ENCODE measurements at regions not wholly inside any gene's neighbourhood (a gene's known extent, or its start where the extent isn't known, plus 50 kb on each side); places are given as distances from the start of the nearest gene placed in this dataset.
"Not testable (repeated sequence)": the region's sequence is repeated elsewhere in the genome, so short reads cannot be mapped to it uniquely, and the experiment has no call there.

GRCh38 chr6:141202626-141203025 lies 930.1 kb upstream of the GJE1 start:
- DNase-seq, result no peak

GRCh38 chr6:141199074-141199473 lies 933.7 kb upstream of the GJE1 start:
- no peak for DNase-seq

GRCh38 chr6:141195251-141195832 lies 937.4 kb upstream of the GJE1 start:
- DNase-seq, result no peak

- DNase-seq, result no peak
These were observed 949.4 kb upstream of the GJE1 start for GRCh38 chr6:141183368-141183767.

- not testable (repeated sequence) for DNase-seq
These were observed 957.3 kb upstream of the GJE1 start for GRCh38 chr6:141175458-141175857.

- no peak for DNase-seq
These were observed 957.8 kb upstream of the GJE1 start for GRCh38 chr6:141174932-141175331.

- no peak for DNase-seq
These were observed 959.2 kb upstream of the GJE1 start for GRCh38 chr6:141173529-141173928.

- no peak for DNase-seq
These were observed 963.3 kb upstream of the GJE1 start for GRCh38 chr6:141169419-141169818.

- no peak for DNase-seq
These were observed 964.8 kb upstream of the GJE1 start for GRCh38 chr6:141167945-141168344.

GRCh38 chr6:141165002-141165665 lies 967.6 kb upstream of the GJE1 start:
- no peak for DNase-seq

- DNase-seq, result no peak
These were observed 968.5 kb upstream of the GJE1 start for GRCh38 chr6:141164042-141164743.

GRCh38 chr6:141163107-141163506 lies 969.6 kb upstream of the GJE1 start:
- no peak for DNase-seq

- no peak for DNase-seq
These were observed 974.0 kb upstream of the GJE1 start for GRCh38 chr6:141158740-141159139.

- DNase-seq, result no peak
These were observed 979.2 kb upstream of the GJE1 start for GRCh38 chr6:141153563-141153962.

GRCh38 chr6:141152951-141153350 lies 979.8 kb upstream of the GJE1 start:
- no peak for DNase-seq

- no peak for DNase-seq
These were observed 980.9 kb upstream of the GJE1 start for GRCh38 chr6:141151710-141152417.

GRCh38 chr6:141141870-141142269 lies 990.9 kb upstream of the GJE1 start:
- DNase-seq, result no peak

- no peak for DNase-seq
These were observed 991.8 kb upstream of the GJE1 start for GRCh38 chr6:141140905-141141304.

- DNase-seq, result no peak
These were observed 993.3 kb upstream of the GJE1 start for GRCh38 chr6:141139461-141139860.

- DNase-seq, result no peak
These were observed 998.0 kb upstream of the GJE1 start for GRCh38 chr6:141134723-141135122.

- DNase-seq, result no peak
These were observed 998.9 kb upstream of the GJE1 start for GRCh38 chr6:141133836-141134235.

GRCh38 chr6:141133346-141133745 lies 999.4 kb upstream of the GJE1 start:
- DNase-seq, result no peak

GRCh38 chr6:141131616-141132015 lies 1001.1 kb upstream of the GJE1 start:
- DNase-seq, result no peak

GRCh38 chr6:141123497-141123896 lies 1009.2 kb upstream of the GJE1 start:
- DNase-seq, result no peak
